MV-4-11 (cell line): ENCODE measurements at regions not wholly inside any gene's neighbourhood (a gene's known extent, or its start where the extent isn't known, plus 50 kb on each side); places are given as distances from the start of the nearest gene placed in this dataset.

ENCODE experiments used
- DNase-seq: peaks from one replicate; lab custom pipeline; 2025; lab: John Stamatoyannopoulos, UW

DNA sequence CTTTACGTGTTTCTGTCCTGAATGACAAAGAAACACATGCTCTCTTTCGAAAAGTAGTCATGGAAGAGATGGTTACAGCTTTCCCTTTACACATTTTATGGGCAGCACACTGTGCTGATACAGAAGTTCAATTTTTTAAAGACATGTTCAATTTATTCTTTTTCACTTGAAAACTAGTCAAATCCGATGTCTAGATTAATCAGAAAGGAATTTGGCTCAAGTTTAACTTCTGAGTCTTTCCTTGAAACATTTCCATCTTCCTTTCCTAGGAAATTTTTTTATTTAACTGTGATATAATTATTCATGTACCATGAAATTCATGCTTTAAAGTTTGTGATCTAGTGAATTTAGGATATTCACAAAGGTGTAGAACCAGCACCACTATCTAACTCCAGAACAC lies 360.1 kb downstream of the TNS3 start:
- DNase-seq, result no peak

DNA sequence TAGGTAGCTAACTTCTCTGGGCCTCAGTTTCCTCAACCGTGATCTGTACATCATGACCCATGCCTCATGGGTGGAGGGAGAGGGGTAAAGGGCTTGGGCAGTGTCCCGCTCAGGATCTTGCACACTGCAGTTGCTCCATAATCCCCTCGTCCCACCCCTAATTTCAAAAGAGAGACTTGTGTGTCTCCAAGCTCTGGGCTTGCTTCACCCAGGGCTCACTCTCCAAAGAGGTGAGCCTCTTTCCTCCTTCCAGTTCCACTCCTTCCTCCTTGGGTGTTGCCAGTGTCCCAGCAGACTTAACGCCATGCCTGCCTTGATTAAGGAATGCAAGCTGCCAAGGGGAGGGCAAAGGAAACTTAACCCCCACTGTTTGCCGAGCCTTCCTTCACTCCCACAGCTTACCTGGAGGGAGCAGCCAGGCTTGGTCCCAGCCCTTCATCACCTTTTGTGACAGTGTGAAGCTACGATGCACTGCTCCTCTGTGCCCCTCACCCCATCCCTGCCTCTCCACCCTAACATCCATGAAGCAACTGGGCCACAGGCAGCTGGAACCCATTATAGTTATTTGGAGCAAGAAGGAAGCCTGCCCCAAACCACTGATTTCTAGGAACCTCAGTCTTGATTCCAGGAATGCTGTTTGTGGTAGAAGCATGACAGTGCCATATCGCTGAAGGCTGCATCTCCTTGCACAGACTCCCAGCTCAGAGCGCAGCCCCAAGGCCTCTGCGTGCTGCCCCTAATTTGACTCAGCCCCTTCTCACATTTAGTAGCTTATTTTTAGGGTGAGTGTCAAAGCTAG lies 363.3 kb downstream of the TNS3 start:
- DNase-seq, result peak; percentile 68

DNA sequence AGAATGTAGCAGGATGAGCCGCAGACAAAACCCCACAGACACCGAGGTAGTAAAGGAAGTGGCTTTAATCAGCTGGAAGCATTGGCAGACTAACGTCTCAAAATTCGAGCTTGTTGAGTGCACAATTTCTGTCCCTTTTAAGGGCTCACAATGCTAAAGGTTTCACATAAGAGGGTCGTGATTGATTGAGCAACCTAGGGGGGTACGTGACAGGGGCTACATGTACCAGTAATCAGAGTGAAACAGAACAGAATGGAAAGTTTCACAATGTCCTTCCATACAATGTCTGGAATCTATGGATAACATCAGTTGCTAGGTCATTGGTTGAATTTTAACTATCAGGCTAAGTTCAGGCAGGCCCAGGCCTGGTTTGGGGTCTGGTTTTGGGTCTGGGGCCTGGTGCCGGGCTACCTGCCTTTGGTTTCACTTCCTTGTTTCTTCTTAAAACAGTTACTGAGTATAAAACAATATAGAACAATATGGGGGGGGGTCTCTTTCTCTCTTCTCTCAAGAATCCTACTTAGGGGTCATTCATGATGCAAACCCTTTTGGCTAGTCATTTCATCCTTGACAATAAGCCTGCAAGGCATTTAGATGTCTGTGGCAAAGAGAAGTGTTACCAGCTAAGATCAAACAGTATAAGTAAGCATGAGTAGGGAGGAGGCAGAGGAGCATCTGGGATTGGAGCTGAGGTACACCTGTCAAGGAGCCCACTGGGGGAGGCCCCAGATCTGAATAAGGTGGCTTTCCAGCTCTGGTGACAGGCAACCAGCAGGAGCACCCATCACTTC lies 364.1 kb downstream of the TNS3 start:
- DNase-seq, result no peak

DNA sequence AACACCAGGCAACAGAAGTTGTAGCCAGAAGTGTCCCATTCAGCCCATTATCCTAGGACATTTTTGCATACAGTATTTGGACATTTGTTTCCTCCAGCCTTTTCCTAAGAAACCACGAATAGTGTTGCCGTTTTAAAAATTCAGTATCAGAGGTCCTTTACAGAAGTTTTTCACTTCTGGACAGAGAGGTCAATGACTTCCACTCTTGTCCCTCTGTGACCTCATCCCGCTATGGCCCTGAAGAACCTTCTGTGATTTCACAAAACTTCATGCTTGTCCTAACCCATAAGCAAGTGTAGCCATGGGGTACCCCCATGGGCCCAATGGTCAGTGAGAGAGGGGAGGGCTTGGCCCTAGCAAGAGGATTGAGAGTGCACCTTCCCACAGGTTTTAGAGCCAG lies 364.8 kb downstream of the TNS3 start:
- DNase-seq, result no peak

DNA sequence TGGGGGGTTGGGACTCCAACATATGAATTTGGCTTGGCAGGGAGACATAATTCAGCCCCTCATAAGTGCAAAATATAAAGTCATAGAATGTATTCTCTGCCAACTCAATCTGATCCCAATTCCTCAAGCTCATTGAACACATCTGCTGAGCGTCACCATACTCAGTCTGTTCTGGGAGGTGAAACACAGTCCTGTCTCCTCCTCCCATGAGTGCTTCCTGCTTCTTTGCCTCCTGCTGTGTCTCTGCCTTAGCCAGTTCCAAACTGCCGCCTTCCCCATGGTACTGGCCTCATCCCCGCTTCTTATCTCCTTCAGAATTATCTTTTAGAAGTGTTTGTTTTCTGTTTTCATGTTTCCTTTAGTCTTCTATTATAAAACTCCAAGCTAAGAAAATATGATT lies 365.5 kb downstream of the TNS3 start:
- no peak for DNase-seq

DNA sequence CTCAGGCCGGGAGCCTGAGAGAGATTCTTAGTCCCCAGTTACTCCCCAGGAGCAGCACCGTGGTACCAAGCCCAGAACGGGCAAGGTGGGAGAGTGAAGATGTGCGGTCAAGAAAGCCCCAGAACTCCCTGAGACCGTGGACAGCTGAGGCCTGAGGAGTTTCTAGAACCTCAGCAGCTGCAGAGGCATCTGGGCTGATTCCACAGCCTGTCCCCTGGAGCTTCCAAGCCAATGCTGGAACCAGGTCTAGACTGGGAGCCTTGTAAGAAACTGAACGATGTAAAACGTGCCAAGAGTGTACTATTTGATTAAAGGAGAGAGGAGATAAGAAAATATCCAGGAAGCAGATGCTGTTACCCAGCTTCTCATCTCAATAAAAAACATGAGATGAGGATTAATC lies 366.3 kb downstream of the TNS3 start:
- no peak for DNase-seq

DNA sequence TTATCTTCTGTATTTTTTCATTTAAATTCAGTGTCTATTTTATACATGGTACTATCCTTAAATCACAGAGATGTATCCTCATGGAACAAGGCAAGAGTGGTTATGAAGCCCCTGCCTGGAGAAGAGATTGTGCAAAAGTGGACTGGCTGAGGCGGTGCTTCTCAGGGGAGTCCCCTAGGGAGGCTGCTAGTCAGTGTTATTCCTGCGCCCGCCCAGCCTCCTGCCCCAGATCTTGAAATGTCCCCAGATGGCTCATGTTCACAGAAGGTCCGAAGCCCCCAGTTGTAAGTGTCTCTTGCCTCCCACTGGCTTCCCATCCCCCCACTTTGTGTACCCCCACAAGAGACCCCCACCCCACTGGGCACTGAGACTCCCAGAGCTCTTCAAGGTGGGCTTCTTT lies 366.9 kb downstream of the TNS3 start:
- DNase-seq, result no peak

DNA sequence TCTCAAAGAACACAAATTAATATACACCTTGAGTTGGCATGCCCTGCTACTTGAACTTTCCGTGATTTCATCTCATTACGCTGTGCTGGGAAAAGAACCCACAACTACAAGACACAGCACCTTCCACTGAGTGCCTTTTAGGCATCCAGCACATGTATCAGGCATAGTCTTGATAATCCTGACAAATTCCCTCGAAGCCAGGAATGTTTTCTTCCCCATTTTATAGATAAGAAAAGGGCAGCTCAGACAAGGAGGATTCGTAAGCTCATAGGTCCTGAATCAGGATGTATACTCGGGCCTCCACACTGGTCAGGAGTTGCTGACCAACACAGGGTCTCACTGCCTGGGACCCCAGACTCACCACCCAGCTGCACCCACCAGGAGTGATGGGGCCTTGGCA lies 368.6 kb downstream of the TNS3 start:
- DNase-seq, result no peak

DNA sequence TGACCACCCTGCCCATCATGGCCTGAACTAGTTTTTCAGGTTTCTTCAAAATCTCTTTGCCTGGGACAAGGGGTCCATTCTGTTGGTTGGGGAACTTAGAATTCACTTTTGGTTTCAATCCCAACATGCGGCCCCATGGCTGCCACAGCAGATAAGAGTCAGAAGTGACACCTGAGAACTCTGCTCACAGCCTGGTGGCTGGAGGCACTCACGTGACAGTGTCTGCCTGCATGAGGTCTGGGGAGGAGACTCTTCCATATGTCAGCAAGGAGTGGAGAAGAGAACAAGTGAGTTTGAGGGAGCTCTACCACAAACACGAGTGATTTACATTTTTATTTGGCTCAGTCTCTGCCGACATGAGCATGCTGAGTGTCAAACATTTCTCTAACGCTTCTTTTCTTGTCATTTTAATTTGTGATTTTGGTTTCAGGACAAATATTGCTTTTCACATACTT lies 370.4 kb downstream of the TNS3 start:
- peak; percentile 25 for DNase-seq

DNA sequence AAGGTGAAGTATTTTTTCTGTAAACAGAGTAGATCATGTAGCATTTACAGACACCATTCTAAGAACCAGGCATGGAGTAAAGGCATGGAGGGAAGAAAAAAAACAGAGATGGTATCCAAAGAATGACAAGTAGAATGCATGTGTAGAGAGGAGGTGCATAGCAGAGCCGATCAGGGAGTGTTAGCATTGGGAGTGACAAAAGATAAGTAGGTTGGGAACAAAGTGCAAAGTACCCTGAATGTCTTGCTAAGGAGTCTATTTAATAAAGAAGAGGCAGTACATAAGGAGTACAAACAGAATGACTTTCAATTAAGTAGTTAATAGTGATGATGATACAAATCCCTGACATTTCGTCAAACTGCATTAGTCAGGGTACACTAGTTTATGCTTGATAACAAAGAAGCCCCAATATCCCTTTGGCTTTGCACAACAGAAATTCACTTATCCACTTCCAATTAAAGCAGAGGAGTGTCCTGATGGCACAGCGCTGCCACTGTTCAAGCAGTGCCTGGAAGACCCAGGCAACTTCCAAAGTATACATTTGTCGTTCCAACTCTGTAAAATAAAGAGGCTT lies 371.5 kb downstream of the TNS3 start:
- DNase-seq, result no peak

DNA sequence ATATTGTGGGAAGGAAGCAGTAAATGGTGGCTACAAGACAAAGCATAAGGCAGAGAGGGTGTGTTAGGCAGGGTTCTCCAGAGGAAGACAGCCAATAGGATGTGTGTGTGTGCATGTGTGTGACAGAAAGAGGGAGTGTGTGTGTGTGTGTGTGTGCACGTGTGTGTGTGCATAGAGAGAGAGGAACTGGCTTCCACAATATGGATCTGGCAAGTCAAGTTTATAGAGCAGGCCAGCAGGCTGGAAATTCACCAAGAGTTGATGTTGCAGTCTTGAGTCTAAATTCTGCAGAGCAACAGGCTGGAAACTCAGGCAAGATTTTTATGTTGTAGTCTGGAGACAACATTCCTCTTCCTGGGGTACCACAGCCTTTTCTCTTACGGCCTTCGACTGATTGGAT lies 374.0 kb downstream of the TNS3 start:
- DNase-seq, result no peak

DNA sequence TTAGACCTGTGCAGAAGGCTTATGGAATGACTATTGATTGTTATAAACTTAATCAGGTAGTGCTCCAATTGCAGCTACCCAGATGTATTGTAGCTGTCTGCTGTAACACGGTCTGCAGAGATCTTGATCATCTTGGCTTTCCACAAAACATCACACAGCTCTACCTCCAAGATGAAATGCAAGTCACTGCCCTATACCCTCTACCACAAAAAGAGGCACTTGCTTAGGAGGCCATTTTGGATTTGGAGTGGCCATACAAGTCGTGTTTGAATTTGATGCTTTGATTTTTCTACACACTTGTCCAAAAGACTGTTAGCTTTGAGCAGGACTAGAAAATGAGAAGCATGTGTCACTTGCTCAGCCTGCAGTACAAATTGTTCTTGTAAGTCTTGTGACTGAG lies 377.2 kb downstream of the TNS3 start:
- DNase-seq, result no peak

DNA sequence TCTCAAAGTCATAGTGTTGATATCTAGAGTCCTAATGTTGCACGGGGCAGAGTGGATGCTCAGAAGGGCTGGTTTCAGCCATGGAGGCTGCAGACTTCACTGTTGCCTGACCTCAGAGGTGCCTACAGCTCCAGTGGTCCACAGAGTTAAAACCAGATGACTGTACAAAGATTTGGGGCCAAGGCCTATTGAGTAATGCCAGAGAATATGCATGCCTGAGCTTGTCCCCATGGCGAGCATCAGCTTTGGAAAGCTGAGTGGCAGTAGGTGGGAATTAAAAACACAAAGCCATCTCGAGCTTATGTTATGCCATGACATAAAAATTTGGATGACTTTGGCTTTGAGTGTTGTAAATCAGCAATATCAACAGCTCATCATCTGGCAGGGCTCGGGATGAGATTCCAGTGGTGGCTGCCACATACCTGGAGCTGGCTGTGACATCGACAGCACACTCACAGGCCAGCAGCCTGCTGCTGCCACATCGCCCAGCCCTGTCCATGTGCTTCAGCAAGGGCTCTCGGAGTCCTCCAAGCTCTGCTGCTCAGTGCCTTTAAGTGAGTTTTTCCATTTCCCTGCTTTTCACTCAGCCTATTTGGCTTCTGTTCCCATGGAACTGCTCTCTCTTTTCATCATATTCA lies 379.6 kb downstream of the TNS3 start:
- no peak for DNase-seq

DNA sequence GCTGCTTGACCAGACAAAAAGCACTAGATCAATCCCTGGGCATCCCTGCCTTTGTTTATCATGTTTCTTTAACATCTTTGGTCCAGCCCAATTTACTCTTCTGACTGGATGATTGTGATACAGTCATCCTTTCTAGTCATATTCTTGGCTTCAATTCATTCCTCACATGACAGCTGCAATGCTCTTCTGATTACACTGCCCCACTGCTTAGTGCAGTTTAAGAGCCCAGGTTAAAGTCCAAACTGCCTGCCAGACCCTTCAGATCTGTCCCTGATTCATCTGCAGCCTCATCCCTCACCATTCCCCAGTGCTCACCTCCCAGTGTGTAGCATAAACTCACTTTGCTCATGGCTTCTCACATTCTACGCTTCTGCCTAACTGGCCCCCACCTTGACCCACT lies 383.8 kb downstream of the TNS3 start:
- DNase-seq, result no peak

DNA sequence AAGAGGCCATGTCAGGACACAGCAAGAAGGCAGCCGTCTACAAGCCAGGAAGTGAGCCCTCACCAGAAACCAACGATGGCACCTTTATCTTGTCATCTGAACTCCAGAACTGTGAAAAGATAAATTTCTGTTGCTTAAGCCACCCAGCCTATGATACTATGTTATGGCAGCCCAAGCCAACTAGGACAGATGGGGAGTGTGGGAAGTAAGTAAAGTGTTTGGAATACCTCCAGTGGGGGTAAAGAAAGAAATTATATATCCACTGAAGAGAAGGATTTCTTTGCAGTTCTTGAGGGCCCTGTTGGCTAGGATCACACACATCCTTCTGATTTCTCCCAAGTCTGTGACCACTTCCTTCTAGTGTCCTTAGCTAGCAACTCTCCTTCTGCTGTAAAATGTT lies 384.4 kb downstream of the TNS3 start:
- peak; percentile 21 for DNase-seq

DNA sequence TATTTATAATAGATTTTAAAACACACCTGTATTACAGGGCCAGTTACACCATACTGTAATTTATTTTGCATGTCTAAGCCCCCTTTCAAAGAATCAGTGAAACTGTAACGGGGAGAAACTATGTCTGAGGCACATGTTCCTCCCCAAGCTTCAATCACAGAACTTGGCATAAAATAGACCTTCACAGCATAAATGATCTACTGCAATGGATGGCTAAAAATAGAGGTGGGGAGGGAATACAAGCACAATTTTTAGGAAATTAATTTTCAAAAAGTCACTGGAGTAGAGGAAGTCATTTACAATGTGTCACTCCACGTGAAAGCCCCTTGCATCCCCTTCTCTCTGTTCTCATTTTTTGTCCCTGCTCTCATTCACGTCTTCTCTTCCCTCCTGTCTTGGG lies 385.2 kb downstream of the TNS3 start:
- DNase-seq, result no peak

DNA sequence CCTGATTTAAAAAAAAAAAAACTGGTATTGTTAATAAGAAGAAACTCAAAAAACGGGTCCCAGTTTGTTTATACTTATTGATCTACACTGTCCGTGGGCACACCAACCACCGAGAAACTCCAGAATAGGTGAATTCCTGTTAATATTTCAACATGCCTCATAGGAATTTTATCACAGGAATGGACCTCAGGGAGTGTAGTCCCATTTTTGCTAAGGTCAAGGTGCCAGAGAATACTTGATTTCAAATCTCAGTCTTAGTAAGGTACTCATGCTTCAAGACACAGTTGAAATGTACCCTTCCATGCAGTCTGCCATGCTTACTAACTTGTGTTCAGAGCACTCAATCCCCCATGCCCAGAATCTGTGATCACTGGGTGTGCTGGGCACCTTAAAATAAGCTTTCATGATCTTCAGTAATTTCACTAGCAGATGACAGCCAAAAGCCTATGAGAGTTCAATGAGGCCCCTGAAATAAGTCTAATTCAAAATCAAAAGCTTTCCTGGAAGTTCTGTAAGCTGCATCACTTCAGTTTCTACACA lies 385.7 kb downstream of the TNS3 start:
- no peak for DNase-seq

DNA sequence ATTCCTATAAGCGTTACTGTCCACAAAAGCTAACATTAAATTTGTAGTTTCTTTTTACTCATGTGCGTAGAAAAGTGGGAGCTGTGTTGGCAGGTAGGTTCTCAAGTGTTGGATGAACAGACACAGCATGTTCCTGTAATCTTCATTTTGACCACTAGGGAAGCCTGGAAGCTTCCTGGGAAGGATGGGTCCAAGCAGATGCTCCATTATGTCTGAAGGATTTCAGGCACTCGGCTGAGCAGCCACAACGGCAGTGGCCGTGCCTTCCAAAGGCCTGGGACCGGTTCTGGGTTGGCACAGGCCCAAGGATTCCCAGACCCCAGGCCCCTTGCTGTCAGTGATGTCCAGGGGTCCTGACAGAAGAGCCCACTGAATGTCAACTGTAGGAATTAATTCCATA lies 386.3 kb downstream of the TNS3 start:
- no peak for DNase-seq

DNA sequence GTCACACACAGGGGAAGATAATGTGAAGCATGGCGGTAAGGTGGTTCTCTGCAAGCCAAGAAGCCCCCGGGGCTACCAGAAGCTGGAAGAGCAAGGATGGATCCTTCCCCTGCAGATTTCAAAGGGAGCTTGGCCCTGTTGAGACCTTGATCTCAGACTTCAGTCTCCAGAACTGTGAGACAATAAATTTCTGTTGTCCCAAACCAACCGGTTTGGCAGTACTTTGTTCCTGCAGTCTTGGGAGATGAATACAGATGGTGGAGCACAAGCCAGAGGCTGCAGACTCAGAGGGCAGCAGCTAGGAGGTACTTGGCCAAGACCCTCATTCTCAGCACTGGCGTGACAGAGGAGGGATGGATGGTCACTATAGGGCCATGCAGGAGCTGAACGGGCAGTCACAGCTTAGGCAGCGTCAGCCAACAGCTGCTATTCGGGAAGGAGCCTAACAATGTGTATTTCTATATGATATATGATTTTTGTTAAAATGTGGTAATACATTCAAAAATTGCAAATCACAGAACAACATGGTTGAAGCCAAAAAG lies 387.3 kb downstream of the TNS3 start:
- DNase-seq, result no peak

DNA sequence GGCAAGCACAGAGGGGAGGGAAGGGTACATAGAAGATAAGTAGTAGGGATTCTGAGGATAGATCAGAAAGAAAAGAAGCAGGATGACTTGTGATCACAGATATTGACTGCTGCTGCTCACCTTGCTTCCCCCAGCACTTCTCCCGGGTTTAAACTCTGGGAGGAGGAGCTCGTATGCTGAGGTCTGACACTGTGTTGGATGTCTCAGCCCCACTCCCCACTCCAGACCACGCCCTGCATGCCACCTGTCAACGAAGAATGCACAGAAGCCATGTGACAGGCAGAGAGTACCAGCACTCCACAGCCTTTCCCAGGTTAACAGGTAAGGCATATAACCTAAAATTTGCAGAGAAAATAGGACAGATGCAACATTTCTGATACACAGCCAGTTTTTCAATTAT lies 388.9 kb downstream of the TNS3 start:
- DNase-seq, result no peak

DNA sequence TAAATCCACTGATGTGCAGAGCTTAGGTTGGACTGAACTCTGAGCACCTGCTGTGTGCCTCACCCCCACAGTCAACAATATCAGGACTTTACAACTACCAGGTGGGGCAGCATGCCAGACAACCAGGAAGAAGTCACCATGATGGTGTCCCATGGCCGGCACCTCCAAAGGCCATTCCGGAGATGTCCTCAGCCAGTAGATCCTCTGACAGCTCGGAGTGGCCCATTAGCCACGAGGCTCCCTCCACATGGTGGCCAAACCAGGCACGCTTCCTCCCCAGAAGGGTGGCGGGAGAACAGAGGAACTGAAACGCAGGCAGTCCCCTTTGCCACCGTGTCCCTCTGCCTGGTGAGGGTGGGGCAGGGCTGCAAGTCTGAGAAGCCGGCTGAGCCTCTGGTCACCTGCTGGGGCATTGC lies 390.0 kb downstream of the TNS3 start:
- DNase-seq, result peak; percentile 87

DNA sequence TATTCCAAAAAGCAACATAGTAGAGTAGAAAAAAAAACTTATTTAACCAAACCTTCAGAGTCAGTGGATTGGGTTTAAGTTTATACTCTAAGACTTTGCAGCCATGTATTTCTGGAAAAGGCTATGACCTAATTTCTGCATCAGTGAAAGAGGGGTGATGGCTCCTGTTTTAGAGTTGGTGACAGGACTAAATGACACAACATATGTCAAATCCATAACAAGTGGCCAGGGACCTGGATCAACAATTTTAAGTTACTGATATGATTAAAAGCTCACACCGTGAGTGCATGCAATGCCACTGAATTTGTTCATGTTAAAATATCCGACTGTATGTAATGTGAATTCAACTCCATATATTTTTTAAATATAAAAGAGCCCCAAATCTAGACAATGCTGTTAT lies 390.6 kb downstream of the TNS3 start:
- DNase-seq, result no peak
